ENCODE measurements at regions not wholly inside any gene's neighbourhood (a gene's known extent, or its start where the extent isn't known, plus 50 kb on each side); places are given as distances from the start of the nearest gene placed in this dataset.

DNA sequence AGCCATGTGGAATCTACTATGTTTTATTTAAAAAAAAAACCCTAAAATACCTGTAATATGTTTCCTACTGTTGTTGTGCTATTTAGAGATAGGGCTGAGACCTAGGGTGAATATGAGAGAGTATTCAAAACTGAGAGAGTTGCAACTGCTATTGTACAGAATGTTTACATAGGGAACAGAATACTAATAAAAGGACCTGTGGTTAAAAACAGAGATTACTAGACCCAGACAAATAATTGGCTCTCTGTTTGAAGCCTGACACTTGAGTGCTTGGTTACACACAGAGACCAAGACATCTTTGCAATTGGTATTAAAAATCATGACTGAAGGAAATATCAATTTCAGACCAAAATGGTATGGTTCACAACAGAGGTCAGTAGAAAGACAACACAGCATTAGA is 278.9 kb upstream of the GIMD1 start:
- Mint-ChIP-seq H3K9me3 (ENCODE audit: unreplicated experiment) (peaks cover 11% of the 10 kb centered on the region), H3K4me3 (ENCODE audit: unreplicated experiment) (no peak overlapping the region), H3K27ac (ENCODE audit: unreplicated experiment) (no peak overlapping the region), H3K27me3 (ENCODE audit: insufficient read depth, unreplicated experiment) (no peaks in the 10 kb centered on the region), H3K4me1 (ENCODE audit: low read depth, unreplicated experiment) (no peaks in the 10 kb centered on the region), H3K36me3 (ENCODE audit: insufficient read depth, unreplicated experiment) (no peaks in the 10 kb centered on the region)
- no peak overlapping the region for H3K4me3 ChIP-seq (ENCODE audit: low read depth, low read length)
- intact Hi-C loops (cut with micrococcal nuclease; ENCODE audit: unreplicated experiment), result no loop called here
- H3K27me3 ChIP-seq (replicated peaks; ENCODE audit: control insufficient read depth, insufficient read depth, low read length), result no peaks in the 10 kb centered on the region
- ChIA-PET POLR2A (no interaction called here), CTCF (no interaction called here)
- TF ChIP-seq CTCF (IDR thresholded peaks at IDR 0.05; ENCODE audit: insufficient read depth in 1 of 2, low read depth in 1 of 2, low read length in 1 of 2, severe bottlenecking in 1 of 2, unreplicated experiment in 1 of 2), result no peak
- no peaks in the 10 kb centered on the region for H3K9me3 ChIP-seq
- no peaks in the 10 kb centered on the region for H3K4me1 ChIP-seq
- no peaks in the 10 kb centered on the region for H3K36me3 ChIP-seq (ENCODE audit: control insufficient read depth, insufficient read depth, low read length)
- DNase-seq, result no peak
- no TSS peak for BruUV-seq (replicated peaks)

- no peaks in the 10 kb centered on the region for H3K9me3 Mint-ChIP-seq (ENCODE audit: unreplicated experiment)
- H3K27me3 Mint-ChIP-seq (ENCODE audit: insufficient read depth, unreplicated experiment), result no peaks in the 10 kb centered on the region
- Histone ChIP-seq H3K36me3 (ENCODE audit: control insufficient read depth, insufficient read depth, low read length) (no peaks in the 10 kb centered on the region), H3K4me3 (ENCODE audit: low read depth, low read length) (no peak overlapping the region), H3K27me3 (replicated peaks; ENCODE audit: control insufficient read depth, insufficient read depth, low read length) (no peaks in the 10 kb centered on the region), H3K9me3 (no peaks in the 10 kb centered on the region), H3K4me1 (no peaks in the 10 kb centered on the region)
- BruUV-seq (replicated peaks), result no TSS peak
- no peak for TF ChIP-seq CTCF (IDR thresholded peaks at IDR 0.05; ENCODE audit: insufficient read depth in 1 of 2, low read depth in 1 of 2, low read length in 1 of 2, severe bottlenecking in 1 of 2, unreplicated experiment in 1 of 2)
- intact Hi-C loops (cut with micrococcal nuclease; ENCODE audit: unreplicated experiment), result no loop called here
- POLR2A ChIA-PET, result no interaction called here
- H3K36me3 Mint-ChIP-seq (ENCODE audit: insufficient read depth, unreplicated experiment), result no peaks in the 10 kb centered on the region
- no peak overlapping the region for H3K4me3 Mint-ChIP-seq (ENCODE audit: unreplicated experiment)
- no peak for DNase-seq
- CTCF ChIA-PET, result no interaction called here
- no peaks in the 10 kb centered on the region for H3K4me1 Mint-ChIP-seq (ENCODE audit: low read depth, unreplicated experiment)
- no peak overlapping the region for H3K27ac Mint-ChIP-seq (ENCODE audit: unreplicated experiment)
Measured at GRCh38 chr4:106629268-106629625, 260.7 kb upstream of the GIMD1 start.

DNA sequence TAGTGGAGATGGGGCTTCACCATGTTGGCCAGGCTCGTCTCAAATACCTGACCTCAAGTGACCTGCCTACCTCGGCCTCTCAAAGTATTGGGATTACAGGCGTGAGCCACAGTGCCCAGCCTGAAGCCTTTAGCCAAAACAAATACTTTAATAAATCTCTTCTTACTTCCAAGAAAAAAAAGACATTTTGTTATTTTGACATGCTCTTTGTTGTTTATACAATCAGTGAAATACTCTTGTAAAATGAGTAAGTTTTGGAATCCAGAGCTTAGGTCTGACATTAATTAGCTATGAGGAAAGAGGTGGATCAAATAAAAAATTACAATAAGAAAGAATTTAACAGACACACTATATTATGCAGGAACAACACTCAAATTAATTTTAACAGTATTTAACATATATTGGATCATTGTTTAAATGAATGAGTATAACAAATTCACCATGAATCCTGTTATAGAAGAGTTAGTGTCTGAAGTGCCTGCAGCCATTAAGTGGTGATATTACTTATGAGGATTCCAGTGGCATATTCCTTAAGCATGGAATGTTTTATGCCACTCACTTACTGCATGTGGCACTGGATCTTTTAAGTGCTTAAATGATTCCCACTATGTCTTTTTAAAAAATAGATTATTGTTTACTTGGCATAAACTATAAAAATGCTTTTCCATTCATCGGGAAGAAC is 260.1 kb upstream of the GIMD1 start:
- no peaks in the 10 kb centered on the region for H3K4me1 Mint-ChIP-seq (ENCODE audit: low read depth, unreplicated experiment)
- H3K27me3 Mint-ChIP-seq (ENCODE audit: insufficient read depth, unreplicated experiment), result no peaks in the 10 kb centered on the region
- no peaks in the 10 kb centered on the region for H3K36me3 Mint-ChIP-seq (ENCODE audit: insufficient read depth, unreplicated experiment)
- Histone ChIP-seq H3K4me1 (no peaks in the 10 kb centered on the region), H3K9me3 (no peaks in the 10 kb centered on the region), H3K4me3 (ENCODE audit: low read depth, low read length) (no peak overlapping the region), H3K27me3 (replicated peaks; ENCODE audit: control insufficient read depth, insufficient read depth, low read length) (no peaks in the 10 kb centered on the region), H3K36me3 (ENCODE audit: control insufficient read depth, insufficient read depth, low read length) (no peaks in the 10 kb centered on the region)
- H3K9me3 Mint-ChIP-seq (ENCODE audit: unreplicated experiment), result no peaks in the 10 kb centered on the region
- H3K4me3 Mint-ChIP-seq (ENCODE audit: unreplicated experiment), result no peak overlapping the region
- H3K27ac Mint-ChIP-seq (ENCODE audit: unreplicated experiment), result no peak overlapping the region
- BruUV-seq (replicated peaks), result no TSS peak
- DNase-seq, result no peak
- ChIA-PET CTCF (no interaction called here), POLR2A (no interaction called here)
- TF ChIP-seq CTCF (IDR thresholded peaks at IDR 0.05; ENCODE audit: insufficient read depth in 1 of 2, low read depth in 1 of 2, low read length in 1 of 2, severe bottlenecking in 1 of 2, unreplicated experiment in 1 of 2), result no peak
- intact Hi-C loops (cut with micrococcal nuclease; ENCODE audit: unreplicated experiment), result no loop called here

Data from Caco-2 (cell line).